Stomach (tissue), 8 donors: ENCODE measurements at regions not wholly inside any gene's neighbourhood (a gene's known extent, or its start where the extent isn't known, plus 50 kb on each side); places are given as distances from the start of the nearest gene placed in this dataset.

Source experiments
- DNase-seq, 2 donors: peaks; one replicate each; pipeline versions ENCODE4 v3.0.0 to v3.0.0-alpha.2; 2013 to 2019
- H3K27ac ChIP-seq, 5 donors: fragments of 200-600 bp in 4 of 5; sonication (generic) in 4 of 5; one replicate each; pipeline ENCODE4 v1.5.1; 2013 to 2019; ENCODE audit warnings: mild to moderate bottlenecking in 1 of 5, moderate library complexity in 1 of 5
- H3K27me3 ChIP-seq, 3 donors: fragments of 200-600 bp; sonication (generic); one replicate each; pipeline ENCODE4 v1.5.1; 2017 to 2019; ENCODE audit warnings: mixed run types in 1 of 3
- H3K36me3 ChIP-seq, 4 donors: fragments of 200-600 bp; sonication (generic); 1 replicate in 3 of 4; 2 replicates in 1 of 4; pipeline ENCODE4 v1.5.1; 2016 to 2019
- H3K4me1 ChIP-seq, 4 donors: fragments of 200-600 bp; sonication (generic); one replicate each; pipeline ENCODE4 v1.5.1; 2016 to 2019
- H3K4me3 ChIP-seq, 4 donors: fragments of 200-600 bp; sonication (generic) in 3 of 4; one replicate each; pipeline ENCODE4 v1.5.1; 2016 to 2019; ENCODE audit warnings: mild to moderate bottlenecking in 1 of 4
- H3K9me3 ChIP-seq, 4 donors: fragments of 200-600 bp; sonication (generic); one replicate each; pipeline ENCODE4 v1.5.1; 2016 to 2019
- EP300 ChIP-seq: sonication (generic); formaldehyde crosslinking; IDR thresholded peaks from one replicate; pipeline ENCODE4 v1.6.1; 2017; ENCODE audit warnings: antibody characterized with exemption
- POLR2A ChIP-seq, 4 donors: fragments of 450-650 bp; IDR thresholded peaks; one replicate each; pipeline ENCODE4 v1.6.1; 2016; ENCODE audit warnings: antibody characterized with exemption in 4 of 4, control low read depth in 2 of 4, mild to moderate bottlenecking in 1 of 4, moderate library complexity in 1 of 4
- POLR2AphosphoS5 ChIP-seq, 3 donors: sonication (generic); formaldehyde crosslinking; IDR thresholded peaks; one replicate each; pipeline ENCODE4 v1.6.1; 2016; ENCODE audit warnings: antibody characterized with exemption in 3 of 3
- WGBS, 5 donors: extraction: QIAGEN DNeasy Blood & Tissue Kit in 3 of 5; methylation state at CpG; one replicate each; pipeline versions ENCODE4 v1.1.5 to v1.1.7; 2013 to 2018; 5-methylcytosine and 5-hydroxymethylcytosine counted together
- intact Hi-C: fragments of 100-400 bp; cut with DNase I; formaldehyde crosslinking; loops from one replicate; pipeline ENCODE4 v1.15.1; 2023; ENCODE audit warnings: low total_unique reads
- TF ChIP-seq, protein P1 (sequence below), 7 experiments: fragments of 450-650 bp in 4 of 7; fragments of 200-600 bp in 3 of 7; sonication (generic) in 3 of 7; IDR thresholded peaks; one replicate each; pipeline ENCODE4 v1.5.1; 2016 to 2019; ENCODE audit warnings: antibody characterized with exemption in 7 of 7, control low read depth in 2 of 7, mild to moderate bottlenecking in 1 of 7
- donor health status: healthy with polysubstance abuse.
- donor health status: Bipolar disorder and iron deficiency.
- donor health status: healthy.

DNA sequence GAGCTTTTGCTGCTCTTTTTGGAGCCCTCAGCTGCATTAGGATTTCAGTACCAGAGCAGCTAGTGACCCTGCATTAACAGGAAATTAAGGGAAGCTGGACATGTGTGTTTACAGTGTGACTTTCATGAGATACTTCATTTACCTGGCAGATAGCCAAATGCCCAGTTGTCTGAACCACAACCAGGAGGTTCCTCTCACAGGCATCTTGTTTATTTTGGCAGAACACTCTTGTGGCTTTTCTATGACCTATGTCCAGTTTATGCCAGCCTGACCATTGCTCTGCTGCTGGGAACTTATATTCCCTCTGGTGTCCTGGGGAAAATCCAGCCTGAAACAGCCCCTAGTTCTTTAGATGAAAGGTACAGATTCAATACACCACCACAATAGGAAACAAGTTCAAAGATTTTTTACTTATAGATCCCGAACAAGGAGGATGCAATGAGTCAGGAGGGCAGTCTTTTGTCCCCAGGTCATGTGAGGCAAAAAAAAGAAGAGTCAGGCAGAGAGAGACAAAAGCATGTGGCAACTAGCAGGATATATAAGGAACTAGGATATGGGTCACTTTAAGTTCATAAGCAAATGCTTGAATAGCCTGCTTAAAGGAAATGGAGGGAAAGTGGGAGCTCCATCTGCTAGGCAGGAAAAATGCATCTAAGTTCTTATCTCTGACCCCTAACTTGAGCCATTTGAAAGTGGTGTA is 379.3 kb downstream of the INSC start:
- intact Hi-C loops = no loop called here
- 0 to 39% (median 33%) methylated on average over 1 of the region's 1 CpG for WGBS, 5 donors
- no peak for TF ChIP-seq POLR2A (IDR thresholded peaks at IDR 0.05)
- TF ChIP-seq POLR2AphosphoS5 (IDR thresholded peaks at IDR 0.05) = no peak
- TF ChIP-seq, protein P1, sequence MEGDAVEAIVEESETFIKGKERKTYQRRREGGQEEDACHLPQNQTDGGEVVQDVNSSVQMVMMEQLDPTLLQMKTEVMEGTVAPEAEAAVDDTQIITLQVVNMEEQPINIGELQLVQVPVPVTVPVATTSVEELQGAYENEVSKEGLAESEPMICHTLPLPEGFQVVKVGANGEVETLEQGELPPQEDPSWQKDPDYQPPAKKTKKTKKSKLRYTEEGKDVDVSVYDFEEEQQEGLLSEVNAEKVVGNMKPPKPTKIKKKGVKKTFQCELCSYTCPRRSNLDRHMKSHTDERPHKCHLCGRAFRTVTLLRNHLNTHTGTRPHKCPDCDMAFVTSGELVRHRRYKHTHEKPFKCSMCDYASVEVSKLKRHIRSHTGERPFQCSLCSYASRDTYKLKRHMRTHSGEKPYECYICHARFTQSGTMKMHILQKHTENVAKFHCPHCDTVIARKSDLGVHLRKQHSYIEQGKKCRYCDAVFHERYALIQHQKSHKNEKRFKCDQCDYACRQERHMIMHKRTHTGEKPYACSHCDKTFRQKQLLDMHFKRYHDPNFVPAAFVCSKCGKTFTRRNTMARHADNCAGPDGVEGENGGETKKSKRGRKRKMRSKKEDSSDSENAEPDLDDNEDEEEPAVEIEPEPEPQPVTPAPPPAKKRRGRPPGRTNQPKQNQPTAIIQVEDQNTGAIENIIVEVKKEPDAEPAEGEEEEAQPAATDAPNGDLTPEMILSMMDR (IDR thresholded peaks at IDR 0.05) = no peak
- no peak for TF ChIP-seq EP300
- H3K4me1 ChIP-seq = peaks cover 0 to 8% (median 4%) of the 10 kb centered on the region in 4 donors
- no peaks in the 10 kb centered on the region for H3K9me3 ChIP-seq
- no peak overlapping the region for H3K4me3 ChIP-seq
- peak; percentile 26 to 36 for DNase-seq
- no peaks in the 10 kb centered on the region for H3K27me3 ChIP-seq
- H3K27ac ChIP-seq = peak overlapping the region in 1 of 5 donors; percentile 8
- H3K36me3 ChIP-seq = no peaks in the 10 kb centered on the region

DNA sequence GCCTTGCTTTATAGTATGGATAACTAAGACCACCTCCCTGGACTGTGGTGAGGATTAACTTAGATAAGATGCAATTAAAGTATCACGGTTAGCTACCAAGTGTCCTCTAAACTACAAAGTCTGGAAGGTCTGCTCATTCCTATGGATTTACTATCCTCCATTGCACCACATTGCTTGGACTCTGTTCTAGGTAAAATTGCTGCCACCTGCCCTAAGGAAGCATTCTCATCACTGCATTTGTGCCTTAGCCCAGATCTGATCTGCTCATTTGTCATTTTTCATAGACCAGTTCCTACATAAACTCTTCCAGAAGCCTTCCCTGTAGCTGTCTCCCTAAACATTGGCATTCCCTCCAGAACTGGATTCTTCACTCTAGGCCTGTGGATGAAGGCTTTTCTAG is 380.0 kb downstream of the INSC start:
- no peak overlapping the region for H3K4me3 ChIP-seq
- H3K9me3 ChIP-seq = no peaks in the 10 kb centered on the region
- TF ChIP-seq EP300 = no peak
- no peak for TF ChIP-seq POLR2A (IDR thresholded peaks at IDR 0.05)
- no peak for TF ChIP-seq POLR2AphosphoS5 (IDR thresholded peaks at IDR 0.05)
- TF ChIP-seq, protein P1 (IDR thresholded peaks at IDR 0.05) = no peak
- no peaks in the 10 kb centered on the region for H3K36me3 ChIP-seq
- H3K27me3 ChIP-seq = no peaks in the 10 kb centered on the region
- WGBS, 5 donors = 54 to 90% (median 67%) methylated on average over 1 of the region's 1 CpG
- no peak overlapping the region for H3K27ac ChIP-seq
- DNase-seq = no peak
- intact Hi-C loops = no loop called here
- peaks cover 0 to 8% (median 4%) of the 10 kb centered on the region in 4 donors for H3K4me1 ChIP-seq

DNA sequence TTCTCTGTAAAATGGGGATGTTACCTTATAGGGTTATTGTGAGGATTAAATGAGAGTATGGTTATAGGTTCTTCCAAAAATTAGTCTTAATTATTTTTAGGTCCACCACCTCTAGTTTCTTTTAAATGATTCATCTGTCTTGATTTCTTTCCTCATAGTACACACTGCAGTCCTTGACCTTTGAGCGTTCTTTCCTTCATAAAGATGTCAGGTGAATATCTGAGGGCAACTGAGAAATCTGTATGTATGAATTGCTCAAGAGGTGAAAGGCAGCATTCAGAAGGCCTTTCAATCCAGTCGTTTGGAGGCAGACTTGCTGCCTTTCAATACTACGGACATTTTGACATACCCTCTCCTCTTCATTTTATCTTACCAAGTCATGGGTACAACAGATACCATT is 380.7 kb downstream of the INSC start:
- DNase-seq = no peak
- TF ChIP-seq, protein P1 (IDR thresholded peaks at IDR 0.05) = no peak
- TF ChIP-seq POLR2A (IDR thresholded peaks at IDR 0.05) = no peak
- TF ChIP-seq POLR2AphosphoS5 (IDR thresholded peaks at IDR 0.05) = no peak
- TF ChIP-seq EP300 = no peak
- WGBS, 5 donors = 65 to 90% (median 78%) methylated on average over 3 of the region's 3 CpGs

DNA sequence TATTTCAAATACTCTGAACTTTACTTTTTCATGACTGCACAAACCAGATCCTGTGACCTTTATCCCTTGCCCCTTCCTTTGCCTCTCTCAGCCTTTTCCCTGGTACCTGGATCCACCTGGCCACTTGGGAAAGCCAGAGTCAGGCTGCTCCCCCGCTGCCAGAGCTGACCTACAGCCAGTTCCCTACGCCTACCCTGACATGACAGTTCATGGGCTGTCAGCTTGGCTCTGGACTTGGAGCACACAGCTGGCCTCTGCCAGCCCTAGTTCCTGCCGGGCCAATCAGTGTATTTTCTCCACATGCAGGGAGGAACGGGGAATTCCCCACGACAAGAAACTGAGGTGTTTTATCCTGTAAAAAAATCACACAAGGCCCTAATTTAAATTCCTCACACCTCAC is 382.6 kb downstream of the INSC start:
- no peaks in the 10 kb centered on the region for H3K9me3 ChIP-seq
- no peaks in the 10 kb centered on the region for H3K36me3 ChIP-seq
- no peak overlapping the region for H3K4me3 ChIP-seq
- WGBS, 5 donors = 49 to 65% (median 55%) methylated on average over 5 of the region's 5 CpGs
- H3K27me3 ChIP-seq = no peaks in the 10 kb centered on the region
- H3K27ac ChIP-seq = no peak overlapping the region
- DNase-seq = peak in 1 of 2 donors; percentile 13
- H3K4me1 ChIP-seq = peaks cover 0 to 8% (median 4%) of the 10 kb centered on the region in 4 donors
- intact Hi-C loops = no loop called here
- TF ChIP-seq POLR2A (IDR thresholded peaks at IDR 0.05) (no peak), EP300 (no peak), POLR2AphosphoS5 (IDR thresholded peaks at IDR 0.05) (no peak)
- TF ChIP-seq, protein P1 (IDR thresholded peaks at IDR 0.05) = no peak

More for the DNA sequence above, 380.7 kb downstream of the INSC start:
- no peak overlapping the region for H3K27ac ChIP-seq
- H3K9me3 ChIP-seq = no peaks in the 10 kb centered on the region
- no peaks in the 10 kb centered on the region for H3K27me3 ChIP-seq
- H3K4me1 ChIP-seq = peaks cover 0 to 8% (median 4%) of the 10 kb centered on the region in 4 donors
- H3K4me3 ChIP-seq = no peak overlapping the region
- no peaks in the 10 kb centered on the region for H3K36me3 ChIP-seq
- intact Hi-C loops = no loop called here
